Omental fat pad (tissue), 3 donors: ENCODE measurements at regions not wholly inside any gene's neighbourhood (a gene's known extent, or its start where the extent isn't known, plus 50 kb on each side); places are given as distances from the start of the nearest gene placed in this dataset.

Source experiments
- ATAC-seq: fragments of 150-250 bp; one replicate; pipeline ENCODE4 v1.9.1; 2016; ENCODE audit warnings: mild to moderate bottlenecking, moderate library complexity; ENCODE audit not compliant: low FRiP score
- DNase-seq: peaks from one replicate; pipeline ENCODE4 v3.0.0-alpha.2; 2019; ENCODE audit warnings: low spot score
- CTCF ChIP-seq, 3 donors: fragments of 450-650 bp; IDR thresholded peaks; one replicate each; pipeline ENCODE4 v1.5.1; 2016 to 2017; ENCODE audit warnings: antibody characterized with exemption in 3 of 3, mild to moderate bottlenecking in 3 of 3, moderate library complexity in 2 of 3

- DNase-seq (no peak), ATAC-seq (no peak)
- TF ChIP-seq CTCF (IDR thresholded peaks at IDR 0.05), result no peak
Observed at GRCh38 chr5:12330381-12330780, 426.1 kb upstream of the CTNND2 start.

- no peak for TF ChIP-seq CTCF (IDR thresholded peaks at IDR 0.05)
- ATAC-seq, result no peak
Observed at GRCh38 chr5:12323637-12324229, 419.5 kb upstream of the CTNND2 start.

GRCh38 chr5:12322042-12322441, 417.8 kb upstream of the CTNND2 start:
- DNase-seq (no peak), ATAC-seq (no peak)
- no peak for TF ChIP-seq CTCF (IDR thresholded peaks at IDR 0.05)

More at GRCh38 chr5:12323637-12324229, 419.5 kb upstream of the CTNND2 start:
- no peak for DNase-seq

GRCh38 chr5:12320331-12320730, 416.1 kb upstream of the CTNND2 start:
- no peak for TF ChIP-seq CTCF (IDR thresholded peaks at IDR 0.05)
- DNase-seq (no peak), ATAC-seq (no peak)

GRCh38 chr5:12316812-12317211, 412.6 kb upstream of the CTNND2 start:
- DNase-seq, result no peak
- ATAC-seq, result no peak
- TF ChIP-seq CTCF (IDR thresholded peaks at IDR 0.05), result no peak

- no peak for DNase-seq
- no peak for TF ChIP-seq CTCF (IDR thresholded peaks at IDR 0.05)
- ATAC-seq, result no peak
Observed at GRCh38 chr5:12315461-12315860, 411.2 kb upstream of the CTNND2 start.

- ATAC-seq, result no peak
- TF ChIP-seq CTCF (IDR thresholded peaks at IDR 0.05), result no peak
- no peak for DNase-seq
Observed at GRCh38 chr5:12313602-12314001, 409.4 kb upstream of the CTNND2 start.
